GM12892 (cell line): ENCODE measurements at regions not wholly inside any gene's neighbourhood (a gene's known extent, or its start where the extent isn't known, plus 50 kb on each side); places are given as distances from the start of the nearest gene placed in this dataset.

Source experiments
- POLR2A ChIP-seq: IDR thresholded peaks from 2 replicates; pipeline ENCODE4 v1.6.1; 2011; ENCODE audit warnings: low read depth, low read length, control low read depth
- POLR2AphosphoS5 ChIP-seq: IDR thresholded peaks from 2 replicates; pipeline ENCODE4 v1.6.1; 2011; ENCODE audit warnings: low read depth, low read length, control low read depth
- TAF1 ChIP-seq: IDR thresholded peaks from 2 replicates; pipeline ENCODE4 v1.6.1; 2011; ENCODE audit warnings: low read depth, mild to moderate bottlenecking, control low read depth, low read length, borderline replicate concordance

DNA sequence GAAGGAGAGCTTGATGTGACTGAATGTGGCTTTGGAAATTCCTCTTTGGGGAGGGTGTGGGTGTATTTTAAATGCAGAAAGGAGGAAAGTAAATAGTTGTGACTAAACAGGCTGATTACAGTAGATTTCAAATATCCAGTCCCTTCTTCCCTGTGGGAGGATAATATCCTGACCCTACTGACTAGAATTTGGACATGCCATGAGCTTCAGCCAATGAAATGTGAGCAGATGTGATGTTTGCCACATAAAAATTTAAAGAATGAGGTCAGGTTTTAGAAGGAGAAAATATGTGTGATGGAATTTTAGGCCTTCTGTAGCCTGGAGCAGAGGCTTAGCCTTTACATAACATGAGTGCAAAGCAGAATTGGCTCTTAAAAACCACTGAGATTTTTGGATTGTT is 1218.9 kb downstream of the ROBO2 start:
- TF ChIP-seq POLR2AphosphoS5 (no peak), POLR2A (no peak), TAF1 (no peak)
